CD4-positive, alpha-beta T cell treated with Interleukin-10 for 1 hour (primary cell): ENCODE measurements at regions not wholly inside any gene's neighbourhood (a gene's known extent, or its start where the extent isn't known, plus 50 kb on each side); places are given as distances from the start of the nearest gene placed in this dataset.
A peak's percentile ranks its signal among the peaks of the same experiment; 100 is the strongest.
"Not testable (repeated sequence)": the region's sequence is repeated elsewhere in the genome, so short reads cannot be mapped to it uniquely, and the experiment has no call there.

ENCODE experiments used
- DNase-seq: peaks from one replicate; pipeline ENCODE4 v3.0.0-alpha.2; 2020

GRCh38 chr12:92414170-92415070 lies 268.8 kb upstream of the BTG1 start:
- no peak for DNase-seq

GRCh38 chr12:92413286-92413685 lies 267.6 kb upstream of the BTG1 start:
- DNase-seq, result no peak

- no peak for DNase-seq
Observed at GRCh38 chr12:92412856-92413255, 267.2 kb upstream of the BTG1 start.

DNA sequence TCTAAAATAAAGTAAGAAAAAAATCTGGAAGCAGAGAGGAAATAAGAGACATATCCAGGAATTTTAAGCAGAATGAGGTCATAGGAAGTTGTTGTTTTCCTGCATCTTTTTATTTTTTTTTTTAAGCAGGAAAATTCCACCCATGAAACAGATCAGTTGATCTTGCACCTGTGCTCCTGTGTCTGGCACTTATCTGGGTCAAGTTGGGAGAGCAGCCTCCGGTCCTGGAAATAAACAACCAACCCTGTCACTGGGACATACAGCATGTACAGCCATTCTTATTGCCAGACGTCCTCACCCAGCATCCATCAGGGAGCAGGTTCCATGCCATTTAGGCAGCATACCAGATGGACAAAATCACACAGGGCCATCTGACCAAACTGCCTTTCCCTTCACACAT lies 266.0 kb upstream of the BTG1 start:
- DNase-seq, result no peak

DNA sequence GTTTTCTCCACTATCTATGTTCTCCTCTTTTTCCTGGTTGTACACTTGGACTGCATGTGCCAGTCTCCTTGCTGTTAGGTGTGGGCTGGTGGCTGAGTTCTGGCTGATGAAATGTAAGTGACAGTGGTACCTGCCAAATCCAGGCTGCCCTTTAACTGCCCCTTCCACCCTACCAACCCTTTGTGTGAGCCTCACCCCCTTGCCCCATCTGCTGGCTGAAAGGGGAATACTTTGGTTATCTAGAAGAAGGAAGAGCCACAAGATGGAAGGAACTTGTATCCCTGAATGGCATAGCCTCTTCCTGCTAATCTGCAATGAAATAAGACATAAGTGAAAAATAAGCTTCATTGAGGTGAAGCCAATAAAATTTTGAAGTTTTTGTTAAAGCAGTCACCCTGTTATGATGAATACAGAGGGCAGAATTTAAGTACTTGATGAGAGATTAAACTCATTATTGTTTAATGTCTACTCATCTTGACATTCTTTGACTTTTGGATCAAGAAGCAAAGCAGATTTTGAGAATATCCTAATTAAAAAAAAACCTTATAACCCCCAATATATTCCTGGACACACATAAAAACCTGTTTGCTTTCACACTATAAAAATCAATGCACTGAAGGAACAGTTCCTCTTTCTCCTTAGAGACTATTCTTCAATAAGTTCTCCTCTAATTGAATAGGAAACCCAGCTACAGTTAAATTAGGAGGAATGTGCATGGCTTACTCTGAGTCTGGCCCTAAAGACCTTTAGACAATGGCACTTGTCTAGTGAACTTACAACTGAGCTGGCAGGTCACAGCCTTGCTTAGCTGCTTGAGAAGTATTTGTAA lies 262.6 kb upstream of the BTG1 start:
- peak; percentile 58 for DNase-seq

DNA sequence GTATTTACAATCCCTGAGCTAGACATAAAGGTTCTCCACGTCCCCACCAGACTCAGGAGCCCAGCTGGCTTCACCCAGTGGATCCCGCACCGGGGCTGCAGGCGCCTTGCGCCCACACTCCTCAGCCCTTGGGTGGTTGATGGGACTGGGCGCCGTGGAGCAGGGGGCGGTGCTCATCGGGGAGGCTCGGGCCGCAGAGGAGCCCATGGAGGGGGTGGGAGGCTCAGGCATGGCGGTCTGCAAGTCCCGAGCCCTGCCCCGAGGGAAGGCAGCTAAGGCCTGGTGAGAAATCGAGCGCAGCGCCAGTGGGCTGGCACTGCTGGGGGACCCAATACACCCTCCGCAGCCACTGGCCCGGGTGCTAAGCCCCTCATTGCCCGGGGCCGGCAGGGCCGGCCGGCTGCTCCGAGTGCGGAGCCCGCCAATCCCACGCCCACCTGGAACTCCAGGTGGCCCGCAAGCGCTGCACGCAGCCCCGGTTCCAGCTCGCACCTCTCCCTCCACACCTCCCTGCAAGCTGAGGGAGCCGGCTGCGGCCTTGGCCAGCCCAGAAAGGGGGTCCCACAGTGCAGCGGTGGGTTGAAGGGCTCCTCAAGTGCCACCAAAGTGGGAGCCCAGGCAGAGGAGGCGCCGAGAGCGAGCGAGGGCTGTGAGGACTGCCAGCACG lies 260.9 kb upstream of the BTG1 start:
- DNase-seq, result not testable (repeated sequence)

DNA sequence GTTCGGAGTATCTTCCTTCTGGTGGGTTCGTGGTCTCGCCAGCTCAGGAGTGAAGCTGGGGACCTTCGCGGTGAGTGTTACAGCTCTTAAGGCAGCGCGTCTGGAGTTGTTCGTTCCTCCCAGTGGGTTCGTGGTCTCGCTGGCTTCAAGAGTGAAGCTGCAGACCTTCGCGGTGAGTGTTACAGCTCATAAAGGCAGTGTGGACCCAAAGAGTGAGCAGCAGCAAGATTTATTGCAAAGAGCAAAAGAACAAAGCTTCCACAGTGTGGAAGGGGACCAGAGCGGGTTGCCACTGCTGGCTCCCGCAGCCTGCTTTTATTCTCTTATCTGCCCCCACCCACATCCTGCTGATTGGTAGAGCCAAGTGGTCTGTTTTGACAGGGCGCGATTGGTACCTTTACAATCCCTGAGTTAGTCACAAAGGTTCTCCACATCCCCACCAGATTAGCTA lies 260.2 kb upstream of the BTG1 start:
- peak; percentile 41 for DNase-seq

DNA sequence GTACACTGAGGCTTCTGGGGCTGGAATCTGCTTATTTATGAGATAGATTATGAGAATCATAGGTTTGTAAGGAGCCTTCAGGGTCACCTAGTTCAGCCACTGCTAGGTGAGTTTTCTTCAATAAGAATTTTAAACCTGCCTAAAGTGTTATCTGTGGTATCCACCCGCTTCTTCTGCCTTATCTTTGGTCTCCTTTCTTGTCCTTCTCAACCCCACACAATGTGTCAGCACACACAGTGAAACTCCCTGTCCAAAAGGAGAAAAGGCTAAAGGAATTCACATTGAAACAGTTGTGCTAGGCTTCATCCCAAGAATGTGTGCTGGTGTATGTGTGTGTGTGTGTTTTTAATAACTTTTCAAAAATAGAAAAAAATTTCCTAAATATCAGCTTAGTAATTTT lies 259.3 kb upstream of the BTG1 start:
- no peak for DNase-seq

GRCh38 chr12:92404259-92404894 lies 258.7 kb upstream of the BTG1 start:
- DNase-seq, result no peak

- DNase-seq, result peak; percentile 89
Observed at GRCh38 chr12:92403210-92404175, 257.8 kb upstream of the BTG1 start.

- DNase-seq, result no peak
Observed at GRCh38 chr12:92402415-92402814, 256.8 kb upstream of the BTG1 start.

- peak; percentile 29 for DNase-seq
Observed at GRCh38 chr12:92400006-92400405, 254.4 kb upstream of the BTG1 start.

DNA sequence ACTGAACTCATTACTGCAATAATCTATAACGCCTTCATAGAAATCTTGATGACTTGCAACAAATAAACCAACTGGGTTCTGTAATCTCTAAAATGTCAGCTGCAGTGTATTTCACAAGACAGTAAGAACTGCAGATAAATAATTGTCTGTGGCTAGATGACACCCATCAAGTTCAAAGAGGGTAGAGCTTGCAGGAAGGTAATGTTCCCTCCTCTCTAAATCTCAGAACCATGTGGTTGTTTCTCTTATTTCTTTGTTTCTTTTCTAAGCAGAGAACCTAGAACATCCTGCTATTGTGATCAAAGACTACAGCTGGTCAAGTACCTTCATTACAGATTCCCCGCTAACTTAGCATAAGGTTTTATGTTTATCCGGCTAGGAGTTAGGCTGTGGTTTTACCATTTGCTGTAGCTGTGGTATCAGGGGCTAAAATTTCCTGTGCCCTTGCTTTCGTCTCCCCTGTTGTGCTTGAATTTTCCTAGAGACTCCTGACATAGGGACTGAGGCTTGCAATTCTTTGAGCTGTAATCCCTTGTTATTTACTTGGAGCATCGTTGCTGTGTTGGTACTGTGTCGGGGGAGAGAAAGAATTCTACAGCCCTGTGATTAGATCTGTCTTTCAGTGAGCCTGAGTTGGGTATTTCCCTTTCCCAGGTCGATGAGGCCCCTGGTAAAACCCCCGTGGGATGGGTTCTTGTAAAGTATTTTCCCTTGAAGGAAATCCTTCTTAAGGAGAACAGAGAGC lies 253.1 kb upstream of the BTG1 start:
- peak; percentile 72 for DNase-seq

- DNase-seq, result no peak
Observed at GRCh38 chr12:92396647-92397252, 251.1 kb upstream of the BTG1 start.

DNA sequence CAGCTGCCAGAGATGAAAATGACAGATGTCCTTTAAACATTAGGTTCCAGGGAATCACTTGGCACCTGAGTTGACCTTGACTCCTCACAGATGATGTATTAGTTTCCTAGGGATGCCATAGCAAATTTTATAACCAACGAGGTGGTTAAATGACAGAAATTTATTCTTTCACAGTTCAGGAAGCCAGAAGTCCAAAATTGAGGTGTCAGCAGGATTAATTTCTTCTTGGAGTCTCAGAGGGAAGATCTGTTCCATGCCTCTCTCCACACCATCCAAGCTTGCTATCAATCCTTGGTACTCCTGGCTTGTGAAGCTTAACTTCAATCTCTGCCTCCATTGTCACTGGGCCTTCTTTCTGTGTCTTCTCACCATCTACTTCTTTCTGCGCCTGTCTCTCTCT lies 249.7 kb upstream of the BTG1 start:
- DNase-seq, result no peak

GRCh38 chr12:92394895-92395294 lies 249.2 kb upstream of the BTG1 start:
- DNase-seq, result no peak

GRCh38 chr12:92393504-92393903 lies 247.9 kb upstream of the BTG1 start:
- DNase-seq, result no peak

DNA sequence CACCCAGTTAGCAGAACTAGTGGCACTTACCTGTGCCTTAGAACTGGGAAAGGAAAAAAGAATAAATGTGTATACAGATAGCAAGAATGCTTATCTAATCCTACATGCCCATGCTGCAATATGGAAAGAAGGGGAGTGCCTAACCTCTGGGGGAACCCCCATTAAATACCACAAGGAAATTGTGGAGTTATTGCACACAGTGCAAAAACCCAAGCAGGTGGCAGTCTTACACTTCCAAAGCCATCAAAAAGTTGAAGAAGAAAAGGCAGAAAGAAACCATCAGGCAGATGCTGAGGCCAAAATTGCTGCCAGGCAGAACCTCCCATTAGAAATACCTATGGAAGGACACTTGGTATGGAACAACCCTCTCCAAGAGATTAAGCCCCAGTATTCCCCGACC lies 246.1 kb upstream of the BTG1 start:
- peak; percentile 47 for DNase-seq

GRCh38 chr12:92389466-92389865 lies 243.8 kb upstream of the BTG1 start:
- no peak for DNase-seq

- DNase-seq, result no peak
Observed at GRCh38 chr12:92385296-92385695, 239.7 kb upstream of the BTG1 start.
